NOMO-1 (cell line): ENCODE measurements at regions not wholly inside any gene's neighbourhood (a gene's known extent, or its start where the extent isn't known, plus 50 kb on each side); places are given as distances from the start of the nearest gene placed in this dataset.

Source experiments
- DNase-seq, 2 experiments: peaks; one replicate each; lab custom pipeline; 2025; ENCODE audit not compliant: unreplicated experiment in 2 of 2; lab: John Stamatoyannopoulos, UW

DNA sequence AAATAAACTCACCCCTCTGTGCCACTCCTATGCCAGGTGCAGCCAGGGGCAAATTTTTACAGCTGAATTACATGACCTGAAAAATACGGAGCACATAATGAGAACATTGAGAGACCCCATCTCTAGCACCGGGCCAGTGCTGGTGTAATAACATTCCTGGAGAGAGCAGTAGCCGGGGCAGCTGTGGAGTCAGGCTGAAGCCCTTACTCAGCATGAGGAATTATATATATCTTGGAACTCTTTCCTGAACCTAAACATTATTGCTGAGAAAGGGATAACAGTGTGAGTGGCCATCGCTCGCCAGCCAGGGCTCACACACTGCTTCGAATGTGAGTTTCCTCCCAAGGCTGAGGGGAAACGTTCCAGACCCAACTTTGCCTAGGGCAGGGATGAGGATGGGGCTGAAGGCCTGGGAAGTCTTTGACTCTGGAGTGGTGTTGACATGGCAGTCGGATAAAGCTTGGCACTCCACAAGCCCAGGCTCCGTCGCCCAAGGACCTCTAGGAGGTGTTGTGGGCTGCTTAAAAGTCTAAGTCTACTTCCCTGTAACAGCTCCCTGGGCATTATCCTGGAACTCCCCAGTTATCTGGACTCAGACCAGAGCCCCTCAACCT lies 269.8 kb downstream of the CDC5L start:
- DNase-seq: no peak

DNA sequence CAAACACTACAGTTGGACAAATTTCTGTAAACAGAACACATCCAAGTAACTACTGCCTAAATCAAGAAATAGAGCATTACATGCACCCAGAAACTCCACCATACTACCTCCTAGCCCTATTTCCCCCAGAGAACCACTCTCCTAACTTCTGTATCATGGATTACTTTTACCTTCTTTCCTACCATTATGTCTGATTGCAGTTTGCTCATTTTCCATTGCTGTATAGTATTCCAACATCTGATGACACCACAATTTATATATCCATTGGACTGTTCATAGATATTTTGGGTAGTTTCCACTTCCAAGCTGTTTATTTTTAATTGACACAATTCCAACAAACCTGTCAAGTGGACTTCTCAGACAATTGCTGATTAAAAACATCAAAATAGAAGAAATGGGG lies 271.1 kb downstream of the CDC5L start:
- no peak for DNase-seq

DNA sequence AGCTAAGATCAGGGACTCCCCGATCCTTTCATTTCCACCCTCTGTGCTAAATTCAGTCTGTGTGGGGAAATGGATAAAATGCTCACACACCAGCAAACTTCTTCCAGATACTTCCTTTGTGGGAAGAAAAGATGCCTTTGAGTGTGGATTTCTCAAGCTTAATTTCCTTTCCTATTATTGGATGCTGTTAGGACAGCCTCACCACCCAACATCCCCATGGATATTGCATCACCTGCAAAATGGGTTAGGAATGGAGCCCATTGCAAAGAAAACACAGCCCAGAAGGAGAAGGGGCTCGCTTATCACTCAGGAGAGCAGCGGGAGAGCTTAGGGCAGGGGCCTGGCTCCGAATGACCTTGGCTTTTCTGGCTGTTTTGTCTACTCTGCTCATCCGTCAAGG lies 272.2 kb downstream of the CDC5L start:
- no peak for DNase-seq

DNA sequence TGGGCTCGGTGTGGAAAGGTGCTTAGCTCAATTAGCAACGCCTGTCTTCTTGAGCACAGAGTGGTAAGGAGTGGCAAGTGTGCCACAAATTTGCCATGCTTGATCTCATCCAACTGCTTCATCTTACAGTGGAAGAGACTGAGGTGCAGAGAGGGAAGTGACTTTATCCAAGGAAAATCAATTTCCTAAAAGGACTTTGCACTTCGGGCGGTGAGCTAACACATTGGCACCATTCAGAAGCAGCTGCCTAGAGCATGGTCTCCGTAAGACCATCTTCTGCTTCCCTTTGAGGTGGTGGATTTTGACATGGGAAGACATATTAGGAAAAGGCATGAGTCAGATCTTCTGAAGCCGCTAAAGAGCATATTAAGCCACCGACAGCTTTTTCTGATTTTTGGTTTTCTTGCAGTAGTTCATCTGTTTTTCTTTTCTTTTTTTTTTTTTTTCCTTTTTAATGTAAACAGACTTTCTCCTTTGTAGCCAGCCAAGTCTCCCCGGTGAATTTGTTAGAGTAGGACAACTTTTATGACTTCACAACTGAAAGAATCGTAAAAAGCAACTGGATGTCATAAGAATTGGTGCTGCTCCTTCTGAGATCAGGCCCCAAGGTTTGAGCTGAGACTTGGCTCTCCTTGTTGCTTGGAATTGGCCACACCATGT lies 273.2 kb downstream of the CDC5L start:
- DNase-seq: no peak

DNA sequence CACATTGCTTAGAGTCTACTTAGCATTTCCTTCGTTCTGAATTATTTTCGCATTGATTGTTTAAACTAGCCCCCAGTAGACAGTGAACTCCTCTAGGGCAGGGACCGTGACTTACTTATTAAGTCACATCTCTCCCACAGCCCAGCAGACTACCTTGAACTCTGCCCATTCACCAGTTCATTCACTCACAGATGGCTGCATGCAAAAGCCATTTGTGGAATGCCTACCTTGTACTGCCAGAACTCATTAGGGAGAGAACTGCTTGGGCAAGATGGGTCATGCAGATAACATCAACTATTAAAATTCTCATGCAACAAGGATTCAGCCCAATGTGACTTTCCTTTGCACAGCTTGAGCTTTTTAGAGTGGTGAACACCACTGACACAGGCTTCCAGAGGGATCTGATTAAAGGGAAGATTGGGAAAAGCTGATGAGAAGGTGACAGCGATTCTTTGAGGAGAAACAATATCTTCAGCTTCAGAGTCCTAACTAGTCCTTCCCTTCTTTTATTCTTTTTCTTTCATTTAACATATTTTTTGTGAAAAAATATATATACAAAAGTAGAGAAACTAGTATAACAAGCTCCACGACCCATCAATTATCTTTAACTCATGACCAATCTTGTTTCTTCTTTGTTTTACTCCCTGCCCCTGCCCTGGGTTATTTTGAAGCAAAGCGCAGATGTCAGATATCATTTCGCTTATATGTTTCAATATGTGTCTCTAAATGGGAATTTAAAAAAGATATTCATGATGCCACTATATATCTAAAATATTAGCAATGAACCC lies 273.9 kb downstream of the CDC5L start:
- DNase-seq: no peak

DNA sequence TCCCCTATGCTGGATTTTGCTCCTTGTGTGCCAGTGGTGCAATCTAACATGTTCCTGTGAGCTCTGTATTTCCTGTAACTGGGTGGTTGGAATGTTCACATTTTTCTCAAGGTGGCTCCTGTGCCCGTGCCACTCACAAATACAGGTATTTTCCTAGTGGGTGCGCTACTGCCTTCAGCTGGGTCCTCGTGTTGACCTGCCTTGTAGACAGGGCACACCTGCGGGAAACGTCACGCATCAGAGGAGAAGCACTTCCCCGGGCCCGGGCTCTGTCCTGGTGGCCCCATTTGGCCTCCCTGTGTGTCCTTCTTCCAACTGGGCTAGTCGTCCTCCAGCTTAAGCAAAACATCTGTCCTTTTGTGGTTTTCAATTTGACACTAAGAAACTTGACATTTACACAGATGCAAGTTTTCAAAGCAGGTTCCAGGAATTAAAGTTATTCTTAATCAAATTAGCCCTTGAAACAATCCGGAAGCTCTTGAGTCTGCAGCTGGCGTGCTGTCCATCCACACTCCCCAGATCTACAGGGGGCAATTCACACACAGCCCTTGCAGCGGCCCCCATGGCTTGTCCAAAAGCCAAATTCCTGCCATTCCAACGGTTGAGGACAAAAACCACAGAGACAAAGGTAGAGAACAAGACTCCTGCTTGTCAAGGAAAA lies 275.1 kb downstream of the CDC5L start:
- no peak for DNase-seq

DNA sequence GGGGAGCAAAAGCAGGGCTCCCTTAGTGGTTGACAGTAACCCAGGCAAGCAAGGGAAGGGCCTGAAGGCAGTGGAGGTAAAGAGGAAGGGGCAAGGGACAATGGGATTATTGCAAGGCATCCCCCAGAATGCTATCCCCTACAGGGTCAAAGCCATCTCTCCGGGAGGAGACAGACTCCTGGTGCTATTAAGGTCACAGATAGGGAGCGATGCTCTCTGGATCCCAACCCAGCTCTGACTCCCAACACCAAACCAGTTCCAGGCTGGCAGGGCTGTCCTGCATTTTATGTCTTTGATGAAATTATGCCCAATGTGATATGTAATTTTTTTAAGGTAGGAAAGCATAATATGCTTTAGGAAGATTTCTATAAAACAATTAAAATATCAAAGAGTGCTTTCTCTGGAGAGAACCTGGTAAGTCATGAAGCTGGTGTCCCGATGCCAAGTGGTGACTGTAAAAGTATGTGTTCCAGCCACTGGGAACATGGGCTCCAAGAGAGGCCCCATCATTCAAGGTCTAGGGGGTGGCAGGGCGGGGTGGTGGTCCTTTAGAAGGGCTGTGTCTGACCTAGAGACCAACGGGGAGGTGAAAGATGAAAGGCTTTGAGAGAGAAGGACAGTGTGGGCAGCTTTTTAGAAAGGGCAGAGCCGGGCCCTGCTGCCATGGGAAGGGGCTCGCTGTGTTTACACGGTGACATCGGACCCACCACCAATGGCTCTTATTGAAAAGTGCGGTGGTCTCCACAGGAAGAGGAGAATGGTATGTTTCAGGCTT lies 276.5 kb downstream of the CDC5L start:
- DNase-seq: no peak

DNA sequence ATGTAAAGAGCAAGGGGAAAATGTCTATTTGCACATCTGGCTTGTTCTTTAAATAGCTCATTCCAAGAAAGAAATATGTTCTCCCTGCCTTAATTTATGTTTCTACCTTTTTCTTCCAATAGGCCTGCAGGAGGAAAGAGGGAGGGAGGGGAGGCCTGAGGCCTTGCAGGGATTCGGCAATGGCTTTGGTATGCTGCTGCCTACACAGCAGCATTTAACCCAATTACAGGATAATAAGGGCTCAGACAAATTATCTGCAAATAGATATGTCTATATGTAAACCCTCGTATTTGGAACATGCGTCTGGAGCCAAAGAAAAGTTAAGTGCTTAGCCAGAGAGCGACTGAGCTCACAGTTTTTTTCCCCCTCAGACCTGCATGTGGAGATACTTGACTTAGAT lies 277.2 kb downstream of the CDC5L start:
- no peak for DNase-seq

DNA sequence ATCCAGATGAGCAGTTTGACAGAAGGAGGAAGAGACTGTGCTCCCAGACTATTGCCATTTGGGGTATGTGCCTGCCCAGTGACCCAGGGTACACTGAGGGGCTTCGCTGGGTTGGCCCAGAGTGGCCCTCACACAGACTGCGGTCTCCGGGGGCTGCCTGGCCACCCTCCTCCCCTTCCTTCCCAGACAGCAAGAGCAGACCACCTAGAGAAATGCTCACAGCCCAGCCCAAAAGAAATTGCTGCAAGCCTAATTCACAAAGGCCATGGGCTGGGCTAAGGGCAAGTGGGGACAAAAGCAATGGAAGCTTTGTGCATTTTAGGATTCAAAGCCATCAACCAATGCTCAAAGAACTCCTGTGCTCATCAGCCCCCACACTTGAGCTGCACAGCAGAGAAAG lies 277.6 kb downstream of the CDC5L start:
- no peak for DNase-seq

DNA sequence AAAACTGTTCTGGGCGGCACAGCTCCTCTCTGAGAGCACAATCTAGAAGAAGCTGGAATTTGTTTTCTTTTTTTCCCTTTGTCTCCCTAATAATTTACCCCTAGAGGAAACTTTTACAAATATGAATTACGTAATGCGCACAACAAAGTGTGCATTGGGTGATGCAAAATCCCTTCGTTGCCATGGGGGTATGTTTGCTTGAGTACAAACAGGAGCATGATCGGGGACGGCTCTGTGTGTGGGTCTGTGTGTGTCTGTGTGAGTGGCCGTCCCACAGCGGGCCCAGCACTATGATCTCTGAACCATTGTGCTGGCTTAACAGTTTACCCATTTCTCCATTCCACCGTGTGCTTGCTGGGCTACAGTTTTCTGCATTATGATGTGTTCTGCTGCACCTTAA lies 278.2 kb downstream of the CDC5L start:
- no peak for DNase-seq

DNA sequence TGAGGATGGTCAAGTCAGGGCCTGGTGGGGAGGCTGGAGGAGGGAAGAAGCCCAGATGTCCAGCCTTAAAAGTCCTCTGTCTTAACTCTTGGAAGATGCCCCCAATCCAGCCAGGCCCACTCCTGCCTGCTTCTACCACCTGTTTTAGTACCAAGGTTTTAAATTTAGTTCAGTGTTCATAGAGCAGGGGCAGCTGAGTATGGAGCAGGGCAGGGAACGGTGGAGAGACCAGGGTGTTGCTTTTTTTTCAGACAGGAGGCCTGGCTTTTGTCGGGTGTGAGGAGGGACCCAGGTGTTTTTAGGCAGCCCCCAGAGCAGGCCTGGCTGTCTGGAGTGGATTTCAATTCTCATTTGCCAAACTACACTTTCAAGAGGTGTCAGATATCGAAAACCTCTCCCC lies 278.8 kb downstream of the CDC5L start:
- DNase-seq: no peak

DNA sequence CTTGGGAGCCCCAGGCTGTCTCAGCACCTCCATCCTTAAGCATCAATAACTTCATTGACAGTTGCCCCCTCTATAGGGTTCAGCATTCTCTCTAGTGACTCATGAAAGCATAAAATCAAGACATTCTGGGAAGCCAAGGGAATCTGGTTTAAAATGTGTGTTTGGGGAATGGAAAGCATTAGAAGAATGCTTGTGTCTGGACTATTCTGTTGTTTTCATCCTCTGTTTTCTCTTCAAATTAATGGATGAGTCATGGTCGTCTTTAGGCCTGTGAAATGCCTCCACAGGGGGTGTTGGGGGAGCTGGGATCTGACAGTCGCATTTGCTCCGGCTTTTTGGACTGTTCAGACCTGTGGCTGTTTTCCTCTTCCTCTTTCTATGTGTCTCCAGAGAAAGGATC lies 279.7 kb downstream of the CDC5L start:
- DNase-seq: no peak

DNA sequence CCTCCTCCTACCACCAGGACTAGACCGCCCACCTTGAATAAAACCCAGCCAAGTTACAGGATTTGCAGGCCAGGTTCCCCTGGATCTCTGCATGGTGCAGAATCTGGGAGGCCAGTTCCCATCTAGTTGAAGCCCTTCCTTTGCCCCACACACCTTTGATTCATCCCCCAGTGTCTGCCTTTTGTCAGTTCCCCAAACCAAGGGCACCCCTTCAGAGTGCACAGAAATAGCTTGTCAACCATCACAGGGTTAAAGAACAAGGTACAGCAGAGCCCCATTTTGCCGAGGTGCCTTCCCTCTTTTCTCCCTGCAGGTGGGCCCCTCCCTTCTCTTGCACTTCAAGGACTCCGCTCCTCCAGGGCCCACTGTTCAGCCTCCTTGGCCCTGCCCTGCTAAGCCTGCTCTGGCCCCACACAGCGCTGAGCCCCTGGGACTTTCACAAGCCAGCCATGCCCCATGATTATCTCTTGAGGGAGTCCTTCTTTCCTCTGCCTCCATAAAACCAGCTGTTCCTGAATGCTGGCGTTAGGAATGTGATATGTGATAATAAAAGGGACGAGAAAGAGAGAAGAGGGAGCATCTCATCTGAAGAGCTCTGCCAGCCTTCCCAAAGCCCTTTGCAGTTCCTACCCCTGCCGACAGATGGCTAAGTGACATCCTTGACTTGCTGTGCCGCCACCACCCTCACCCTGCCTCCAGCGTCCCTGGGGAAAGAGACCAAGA lies 280.3 kb downstream of the CDC5L start:
- DNase-seq: no peak

DNA sequence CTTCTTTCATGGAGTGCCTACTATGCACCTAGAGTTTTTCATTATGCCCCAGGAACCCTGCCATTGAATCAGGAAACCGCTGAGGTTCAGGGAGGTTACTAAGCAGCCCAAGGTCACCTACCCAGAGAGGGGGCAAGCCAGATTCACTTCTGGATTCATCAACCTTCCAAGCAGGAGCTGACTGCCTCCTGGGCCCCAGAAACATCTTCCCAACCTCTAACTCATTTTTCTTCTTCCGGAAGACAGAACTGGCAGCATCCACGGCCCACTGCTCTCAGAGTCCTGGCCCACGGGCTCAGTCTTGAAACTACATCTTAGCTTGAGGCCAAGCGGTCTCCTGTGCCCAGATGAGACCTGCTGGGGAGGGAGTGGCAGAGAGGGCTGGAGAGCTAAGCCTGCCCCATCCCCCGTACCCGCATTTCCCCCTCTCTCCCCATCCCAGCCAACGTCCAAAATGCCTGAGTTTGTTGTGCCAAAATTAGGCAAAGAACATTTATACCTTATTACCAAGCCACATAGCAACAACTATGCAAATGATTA lies 281.0 kb downstream of the CDC5L start:
- DNase-seq: no peak

DNA sequence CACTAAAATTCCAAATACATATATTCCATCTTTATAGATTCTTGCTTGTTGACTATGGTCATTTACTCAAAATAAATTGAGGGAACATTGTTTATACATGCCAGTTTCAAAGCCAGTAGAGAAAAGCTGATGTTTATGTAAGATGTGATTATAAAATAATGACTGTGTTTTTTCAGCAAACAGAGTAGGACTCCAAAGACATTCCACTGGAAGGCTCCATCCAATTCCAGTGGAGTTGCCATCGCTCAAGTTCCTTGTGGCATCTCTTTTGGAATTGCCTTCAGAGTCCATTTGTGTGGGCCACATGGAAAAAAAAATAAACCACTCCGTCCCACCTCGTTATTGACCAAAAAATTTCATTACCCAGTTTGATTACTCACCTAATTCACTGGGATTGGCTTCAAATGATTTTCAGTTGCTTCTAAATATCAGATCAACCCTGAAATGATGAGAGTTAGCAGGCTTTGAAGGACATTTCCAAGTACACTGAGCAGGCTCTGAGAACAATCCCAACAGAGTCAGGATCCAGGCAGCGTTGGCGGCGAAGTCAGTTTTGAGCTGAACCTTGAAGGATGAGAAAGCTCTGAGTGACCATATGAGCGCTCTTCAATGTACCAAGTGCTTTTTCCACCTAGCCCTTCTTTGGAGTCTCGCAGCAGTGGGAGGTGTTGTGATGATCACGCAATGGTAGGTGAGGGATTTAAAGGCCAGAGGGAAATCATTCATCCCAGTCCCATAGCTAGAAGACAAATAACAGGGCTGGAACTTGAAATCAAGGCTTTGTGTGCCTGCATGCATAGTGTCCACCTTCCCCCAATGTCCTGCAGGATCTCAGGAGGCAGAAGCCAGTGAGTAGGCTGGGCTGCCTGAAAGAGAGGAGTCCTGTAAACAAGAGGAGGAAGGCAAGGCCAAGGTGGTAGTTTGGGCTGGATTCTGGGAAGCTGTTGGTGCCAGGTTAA lies 281.7 kb downstream of the CDC5L start:
- no peak for DNase-seq

DNA sequence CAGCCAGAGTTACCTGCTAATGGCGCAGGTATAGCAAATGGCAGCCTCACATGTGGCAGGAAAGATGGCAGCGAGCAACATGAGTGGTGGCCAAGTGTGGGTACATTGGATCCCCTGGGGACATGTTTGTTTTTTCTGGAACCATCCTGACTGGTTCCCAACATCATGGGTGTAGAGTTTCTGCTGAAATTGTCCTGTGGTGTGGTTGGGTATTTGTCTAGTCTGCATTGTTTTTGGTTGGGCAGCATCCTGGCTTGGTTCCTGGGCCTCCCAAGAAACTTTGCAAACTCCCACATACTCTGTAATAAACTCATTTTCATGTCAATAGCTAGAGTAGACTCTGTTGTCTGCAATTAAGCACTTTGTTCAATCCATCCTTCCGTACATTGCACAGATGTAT lies 282.6 kb downstream of the CDC5L start:
- DNase-seq: no peak

DNA sequence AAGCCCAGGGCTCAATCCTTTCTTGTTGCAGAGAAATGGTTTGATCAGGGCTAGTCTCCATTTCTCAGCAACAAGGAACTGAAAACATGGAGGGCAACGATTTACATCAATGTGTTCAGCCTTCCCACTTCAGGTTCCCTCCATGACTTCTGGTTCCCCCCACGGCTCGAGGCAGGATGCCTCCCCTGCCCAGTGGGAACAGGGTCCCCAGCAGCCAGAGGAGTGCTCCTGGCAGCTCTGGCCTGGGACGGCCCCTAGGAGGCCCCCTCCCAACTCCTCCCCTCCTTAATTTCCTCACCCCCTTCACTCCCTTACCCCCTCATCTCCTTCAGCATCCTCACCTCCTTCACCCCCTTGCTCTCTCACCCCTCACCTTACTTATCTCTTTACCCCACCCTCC lies 283.8 kb downstream of the CDC5L start:
- no peak for DNase-seq

DNA sequence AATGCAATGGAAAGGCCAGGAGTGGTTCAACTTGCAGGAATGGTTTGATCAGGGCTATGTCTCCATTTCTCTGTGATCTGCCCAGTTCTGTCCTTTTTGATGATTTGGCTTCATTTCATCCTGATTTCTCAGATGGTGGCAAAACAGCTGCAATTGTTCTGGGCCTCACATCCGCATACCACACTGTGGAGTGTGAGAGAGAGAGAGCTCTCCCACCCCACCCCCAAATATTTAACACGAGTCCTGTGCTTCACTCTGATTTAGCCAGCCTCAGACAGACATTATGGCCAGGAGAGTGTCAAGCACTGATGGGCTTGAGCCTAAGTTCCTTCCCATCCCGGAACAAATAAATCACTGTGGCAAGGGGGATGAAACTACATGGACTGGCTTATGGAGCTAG lies 284.6 kb downstream of the CDC5L start:
- DNase-seq: no peak

DNA sequence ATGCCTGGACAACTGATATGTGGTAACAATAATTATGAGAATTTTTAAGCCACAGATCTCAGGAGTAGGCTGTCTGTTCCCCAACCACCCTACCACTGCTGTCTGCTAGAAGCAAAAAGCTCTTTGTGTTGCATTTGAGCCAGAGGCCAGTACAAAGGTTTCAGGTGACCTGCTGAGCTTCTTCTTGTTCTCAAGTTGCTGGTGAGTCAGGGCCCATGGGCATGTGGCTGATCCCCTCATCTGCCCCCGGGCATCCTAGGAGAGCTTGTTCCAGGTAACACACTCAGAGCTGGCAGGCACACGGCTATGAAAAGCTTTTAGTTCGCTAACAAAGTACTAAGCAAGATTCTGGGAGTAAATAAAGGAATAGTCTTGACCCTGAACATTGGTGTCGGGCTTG lies 285.3 kb downstream of the CDC5L start:
- DNase-seq: no peak
